Keratinocyte (primary cell): ENCODE measurements at regions not wholly inside any gene's neighbourhood (a gene's known extent, or its start where the extent isn't known, plus 50 kb on each side); places are given as distances from the start of the nearest gene placed in this dataset.

Source experiments
- EZH2 ChIP-seq: IDR thresholded peaks from one replicate; pipeline ENCODE4 v1.6.1; 2012; ENCODE audit warnings: inconsistent platforms, mild to moderate bottlenecking, low read length, moderate library complexity
- TF ChIP-seq, protein P1 (sequence below), 3 experiments: IDR thresholded peaks in 1 of 3; conservative IDR thresholded peaks in 1 of 3; optimal IDR thresholded peaks in 1 of 3; 2 replicates in 2 of 3; 3 replicates in 1 of 3; pipeline versions ENCODE3 to v1.5.1; 2011; ENCODE audit warnings: low read length in 3 of 3, mild to moderate bottlenecking in 3 of 3, moderate library complexity in 2 of 3, control low read depth in 1 of 3, inconsistent platforms in 1 of 3; ENCODE audit not compliant: insufficient read depth in 2 of 3; ENCODE audit errors: extremely low read depth in 1 of 3

DNA sequence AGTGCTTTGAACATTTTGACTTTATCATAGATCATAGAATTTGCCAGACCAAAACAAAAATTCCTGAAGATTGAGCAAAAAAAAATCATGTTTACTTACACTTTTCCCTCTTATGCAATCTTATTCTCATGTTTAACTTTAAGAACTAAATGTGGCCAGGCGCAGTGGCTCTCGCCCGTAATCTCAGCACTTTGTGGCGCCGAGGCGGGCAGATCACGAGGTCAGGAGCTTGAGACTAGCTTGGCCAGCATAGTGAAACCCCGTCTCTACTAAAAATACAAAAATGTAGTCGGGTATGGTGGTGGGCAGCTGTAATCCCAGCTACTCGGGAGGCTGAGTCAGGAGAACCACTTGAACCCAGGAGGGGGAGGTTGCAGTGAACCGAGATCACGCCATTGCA lies 227.9 kb upstream of the KYNU start:
- TF ChIP-seq, protein P1, sequence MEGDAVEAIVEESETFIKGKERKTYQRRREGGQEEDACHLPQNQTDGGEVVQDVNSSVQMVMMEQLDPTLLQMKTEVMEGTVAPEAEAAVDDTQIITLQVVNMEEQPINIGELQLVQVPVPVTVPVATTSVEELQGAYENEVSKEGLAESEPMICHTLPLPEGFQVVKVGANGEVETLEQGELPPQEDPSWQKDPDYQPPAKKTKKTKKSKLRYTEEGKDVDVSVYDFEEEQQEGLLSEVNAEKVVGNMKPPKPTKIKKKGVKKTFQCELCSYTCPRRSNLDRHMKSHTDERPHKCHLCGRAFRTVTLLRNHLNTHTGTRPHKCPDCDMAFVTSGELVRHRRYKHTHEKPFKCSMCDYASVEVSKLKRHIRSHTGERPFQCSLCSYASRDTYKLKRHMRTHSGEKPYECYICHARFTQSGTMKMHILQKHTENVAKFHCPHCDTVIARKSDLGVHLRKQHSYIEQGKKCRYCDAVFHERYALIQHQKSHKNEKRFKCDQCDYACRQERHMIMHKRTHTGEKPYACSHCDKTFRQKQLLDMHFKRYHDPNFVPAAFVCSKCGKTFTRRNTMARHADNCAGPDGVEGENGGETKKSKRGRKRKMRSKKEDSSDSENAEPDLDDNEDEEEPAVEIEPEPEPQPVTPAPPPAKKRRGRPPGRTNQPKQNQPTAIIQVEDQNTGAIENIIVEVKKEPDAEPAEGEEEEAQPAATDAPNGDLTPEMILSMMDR (optimal IDR thresholded peaks at IDR 0.05 in 1 of 3, IDR thresholded peaks at IDR 0.05 in 1 of 3, conservative IDR thresholded peaks at IDR 0.05 in 1 of 3; ENCODE audit: extremely low read depth in 1 of 3, insufficient read depth in 2 of 3, low read length in 3 of 3): no peak
- no peak for TF ChIP-seq EZH2
